ENCODE measurements at regions not wholly inside any gene's neighbourhood (a gene's known extent, or its start where the extent isn't known, plus 50 kb on each side); places are given as distances from the start of the nearest gene placed in this dataset.
A peak's percentile ranks its signal among the peaks of the same experiment; 100 is the strongest.

DNA sequence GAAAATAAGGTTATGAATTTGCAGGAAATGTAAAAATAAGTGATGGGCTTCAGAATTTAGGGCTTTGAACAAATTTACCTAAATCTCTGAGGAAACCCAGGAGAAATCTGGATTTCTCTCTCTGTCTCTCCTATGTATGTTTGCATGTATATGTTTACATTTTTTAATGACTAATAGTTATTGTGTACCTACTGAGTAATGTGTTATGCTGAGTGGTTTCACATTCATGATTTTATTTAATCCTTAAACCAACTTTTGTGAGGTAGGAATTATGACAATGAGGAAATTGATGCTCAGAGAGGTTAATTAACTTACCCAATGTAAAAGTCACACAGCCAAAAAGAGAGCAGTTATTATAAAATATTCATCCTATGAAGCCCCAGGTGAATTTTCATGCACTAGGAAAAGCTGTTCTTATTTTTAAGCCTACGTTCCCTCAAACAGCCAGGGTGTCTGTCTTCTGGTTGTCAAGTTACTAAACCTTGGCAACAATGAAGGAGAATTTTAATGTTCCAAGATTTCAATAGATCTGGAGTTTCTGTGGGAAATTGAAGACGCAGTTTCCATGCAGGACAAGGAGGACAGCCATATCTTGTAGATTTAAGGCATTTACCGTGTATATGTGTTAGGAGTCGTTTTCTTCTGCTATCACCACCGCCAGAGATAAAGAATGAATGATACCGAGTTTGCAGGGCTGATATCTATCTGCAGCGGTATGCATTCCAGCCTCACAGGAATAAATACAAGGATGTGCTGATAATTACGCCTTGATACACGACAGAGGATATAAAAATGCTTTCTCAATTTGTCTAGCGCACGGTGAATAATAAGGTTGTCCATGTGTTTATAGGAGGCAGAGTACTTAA, 484.8 kb downstream of the ZSWIM6 start:
- no peak for DNase-seq
- H3K79me2 ChIP-seq (ENCODE audit: insufficient read depth, low read length) = no peaks in the 10 kb centered on the region
- no peak overlapping the region for H3K9ac ChIP-seq (ENCODE audit: low read depth, low read length)
- no peaks in the 10 kb centered on the region for H3K36me3 ChIP-seq (ENCODE audit: insufficient read depth, low read length)
- no peak overlapping the region for H2AFZ ChIP-seq (ENCODE audit: low read depth, low read length)
- H3K27me3 ChIP-seq (ENCODE audit: insufficient read depth, low read length, poor library complexity) = no peaks in the 10 kb centered on the region
- TF ChIP-seq EZH2 (IDR thresholded peaks at IDR 0.05; ENCODE audit: borderline replicate concordance, low read depth, low read length, severe bottlenecking) = no peak
- TF ChIP-seq, protein P1, sequence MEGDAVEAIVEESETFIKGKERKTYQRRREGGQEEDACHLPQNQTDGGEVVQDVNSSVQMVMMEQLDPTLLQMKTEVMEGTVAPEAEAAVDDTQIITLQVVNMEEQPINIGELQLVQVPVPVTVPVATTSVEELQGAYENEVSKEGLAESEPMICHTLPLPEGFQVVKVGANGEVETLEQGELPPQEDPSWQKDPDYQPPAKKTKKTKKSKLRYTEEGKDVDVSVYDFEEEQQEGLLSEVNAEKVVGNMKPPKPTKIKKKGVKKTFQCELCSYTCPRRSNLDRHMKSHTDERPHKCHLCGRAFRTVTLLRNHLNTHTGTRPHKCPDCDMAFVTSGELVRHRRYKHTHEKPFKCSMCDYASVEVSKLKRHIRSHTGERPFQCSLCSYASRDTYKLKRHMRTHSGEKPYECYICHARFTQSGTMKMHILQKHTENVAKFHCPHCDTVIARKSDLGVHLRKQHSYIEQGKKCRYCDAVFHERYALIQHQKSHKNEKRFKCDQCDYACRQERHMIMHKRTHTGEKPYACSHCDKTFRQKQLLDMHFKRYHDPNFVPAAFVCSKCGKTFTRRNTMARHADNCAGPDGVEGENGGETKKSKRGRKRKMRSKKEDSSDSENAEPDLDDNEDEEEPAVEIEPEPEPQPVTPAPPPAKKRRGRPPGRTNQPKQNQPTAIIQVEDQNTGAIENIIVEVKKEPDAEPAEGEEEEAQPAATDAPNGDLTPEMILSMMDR (IDR thresholded peaks at IDR 0.05; ENCODE audit: borderline replicate concordance, extremely low read depth, low read length, poor library complexity, severe bottlenecking) = no peak
- no peaks in the 10 kb centered on the region for H4K20me1 ChIP-seq (ENCODE audit: insufficient read depth, low read length)
- no peak for ATAC-seq (ENCODE audit: insufficient read depth, low read depth)
- no peak overlapping the region for H3K4me2 ChIP-seq (ENCODE audit: insufficient read depth, low read length)
- no peak overlapping the region for H3K4me3 ChIP-seq (ENCODE audit: low read depth in 1 of 2, low read length in 2 of 2)
- no peak overlapping the region for H3K27ac ChIP-seq (ENCODE audit: low read length)
- no peaks in the 10 kb centered on the region for H3K9me3 ChIP-seq (ENCODE audit: insufficient read depth, low read length, severe bottlenecking)
- H3K4me1 ChIP-seq (ENCODE audit: insufficient read depth, low read length) = no peaks in the 10 kb centered on the region

DNA sequence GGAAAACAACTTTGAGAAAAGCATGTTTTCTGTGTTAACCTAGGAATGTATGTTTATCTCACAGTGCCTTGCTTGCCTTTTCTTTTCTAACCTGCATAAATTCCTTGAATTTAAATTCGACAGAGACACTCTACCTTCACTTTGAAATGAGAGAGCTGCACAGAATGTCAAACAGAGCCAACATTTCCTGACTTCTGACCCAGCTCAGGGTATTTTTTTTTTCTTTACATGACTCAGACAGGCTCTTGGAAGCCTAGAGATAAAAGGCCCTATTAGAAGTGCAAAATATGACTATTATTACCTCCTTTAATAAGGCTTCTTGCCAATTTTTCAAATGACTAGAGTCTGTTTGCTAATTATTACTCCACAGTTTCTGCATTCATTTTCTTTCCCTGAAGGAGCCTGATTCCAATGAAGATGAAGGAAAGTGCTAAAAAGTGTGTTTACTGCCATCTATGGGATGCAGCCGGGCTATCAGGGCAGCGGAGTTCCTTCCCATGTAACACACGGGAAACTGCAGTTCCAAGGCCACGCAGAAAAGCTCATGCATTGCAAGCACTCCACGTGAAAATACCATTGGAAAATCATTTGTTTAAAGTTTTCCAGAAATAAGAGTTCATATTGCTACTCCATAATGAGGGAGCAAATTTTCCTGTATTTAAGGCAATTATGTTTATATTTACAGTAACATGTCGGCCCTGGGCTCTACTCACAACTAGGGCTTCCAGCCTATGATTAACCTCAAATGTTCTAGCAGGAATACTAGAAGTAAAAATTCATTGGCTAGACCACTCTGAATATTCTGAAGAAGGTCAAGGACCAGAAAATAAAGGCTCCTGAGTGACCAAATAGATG, 485.6 kb downstream of the ZSWIM6 start:
- Histone ChIP-seq H3K4me1 (ENCODE audit: insufficient read depth, low read length) (no peaks in the 10 kb centered on the region), H3K27me3 (ENCODE audit: insufficient read depth, low read length, poor library complexity) (no peaks in the 10 kb centered on the region), H4K20me1 (ENCODE audit: insufficient read depth, low read length) (no peaks in the 10 kb centered on the region), H3K36me3 (ENCODE audit: insufficient read depth, low read length) (no peaks in the 10 kb centered on the region), H3K4me3 (ENCODE audit: low read depth in 1 of 2, low read length in 2 of 2) (no peak overlapping the region), H3K4me2 (ENCODE audit: insufficient read depth, low read length) (no peak overlapping the region), H3K9me3 (ENCODE audit: insufficient read depth, low read length, severe bottlenecking) (no peaks in the 10 kb centered on the region), H3K79me2 (ENCODE audit: insufficient read depth, low read length) (no peaks in the 10 kb centered on the region), H2AFZ (ENCODE audit: low read depth, low read length) (no peak overlapping the region), H3K9ac (ENCODE audit: low read depth, low read length) (no peak overlapping the region), H3K27ac (ENCODE audit: low read length) (no peak overlapping the region)
- ATAC-seq (ENCODE audit: insufficient read depth, low read depth) = no peak
- DNase-seq = no peak
- no peak for TF ChIP-seq EZH2 (IDR thresholded peaks at IDR 0.05; ENCODE audit: borderline replicate concordance, low read depth, low read length, severe bottlenecking)
- TF ChIP-seq, protein P1 (IDR thresholded peaks at IDR 0.05; ENCODE audit: borderline replicate concordance, extremely low read depth, low read length, poor library complexity, severe bottlenecking) = peak; percentile 39

DNA sequence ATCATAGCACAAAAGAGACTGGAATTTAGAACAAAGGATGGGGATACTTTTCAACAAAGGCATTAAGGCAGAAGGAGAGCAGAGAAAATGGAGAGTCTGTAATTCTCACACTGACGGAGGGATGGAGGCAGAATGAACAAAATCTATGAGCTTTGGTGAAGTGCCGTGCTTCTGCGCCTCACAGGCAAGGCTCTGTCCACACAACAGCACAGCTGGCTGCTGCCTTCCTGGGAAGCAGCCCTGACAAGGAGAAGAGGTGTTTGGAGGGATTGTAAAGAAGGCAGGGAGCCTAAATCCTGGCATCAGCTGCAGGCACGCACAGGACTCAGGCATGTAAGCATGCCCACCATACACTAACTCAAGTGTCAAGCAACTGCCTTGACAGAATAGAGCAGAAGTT, 485.2 kb upstream of the KIF2A start:
- H3K9me3 ChIP-seq (ENCODE audit: insufficient read depth, low read length, severe bottlenecking) = no peaks in the 10 kb centered on the region
- ATAC-seq (ENCODE audit: insufficient read depth, low read depth) (no peak), DNase-seq (no peak)
- no peaks in the 10 kb centered on the region for H3K27me3 ChIP-seq (ENCODE audit: insufficient read depth, low read length, poor library complexity)
- no peak for TF ChIP-seq EZH2 (IDR thresholded peaks at IDR 0.05; ENCODE audit: borderline replicate concordance, low read depth, low read length, severe bottlenecking)
- TF ChIP-seq, protein P1 (IDR thresholded peaks at IDR 0.05; ENCODE audit: borderline replicate concordance, extremely low read depth, low read length, poor library complexity, severe bottlenecking) = no peak
- H3K27ac ChIP-seq (ENCODE audit: low read length) = no peak overlapping the region
- no peaks in the 10 kb centered on the region for H3K4me1 ChIP-seq (ENCODE audit: insufficient read depth, low read length)
- H3K9ac ChIP-seq (ENCODE audit: low read depth, low read length) = no peak overlapping the region
- no peaks in the 10 kb centered on the region for H3K36me3 ChIP-seq (ENCODE audit: insufficient read depth, low read length)
- H4K20me1 ChIP-seq (ENCODE audit: insufficient read depth, low read length) = no peaks in the 10 kb centered on the region
- H3K4me3 ChIP-seq (ENCODE audit: low read depth in 1 of 2, low read length in 2 of 2) = no peak overlapping the region
- no peaks in the 10 kb centered on the region for H3K79me2 ChIP-seq (ENCODE audit: insufficient read depth, low read length)
- no peak overlapping the region for H3K4me2 ChIP-seq (ENCODE audit: insufficient read depth, low read length)
- H2AFZ ChIP-seq (ENCODE audit: low read depth, low read length) = no peak overlapping the region
